HCT116 (cell line): ENCODE measurements at regions not wholly inside any gene's neighbourhood (a gene's known extent, or its start where the extent isn't known, plus 50 kb on each side); places are given as distances from the start of the nearest gene placed in this dataset.

Experiments used
- CTCF ChIP-seq, 3 experiments: fragments of 200-600 bp in 1 of 3; sonication (generic) in 1 of 3; IDR thresholded peaks in 2 of 3; conservative IDR thresholded peaks in 1 of 3; 2 replicates each; pipeline ENCODE4 v1.5.1; 2012 to 2017; ENCODE audit warnings: low read depth in 2 of 3, low read length in 2 of 3, antibody characterized with exemption in 1 of 3, borderline replicate concordance in 1 of 3, control low read depth in 1 of 3, mild to moderate bottlenecking in 1 of 3, mixed read lengths in 1 of 3, mixed run types in 1 of 3, moderate library complexity in 1 of 3; ENCODE audit not compliant: insufficient read depth in 1 of 3
- JUND ChIP-seq: IDR thresholded peaks from 2 replicates; pipeline ENCODE4 v1.6.1; 2012
- RAD21 ChIP-seq: IDR thresholded peaks from 2 replicates; pipeline ENCODE4 v1.6.1; 2012; ENCODE audit warnings: low read depth, mild to moderate bottlenecking

- TF ChIP-seq JUND (no peak), CTCF (IDR thresholded peaks at IDR 0.05 in 2 of 3, conservative IDR thresholded peaks at IDR 0.05 in 1 of 3; ENCODE audit: borderline replicate concordance in 1 of 3, insufficient read depth in 1 of 3, low read depth in 2 of 3, low read length in 2 of 3) (no peak), RAD21 (no peak)
Observed at GRCh38 chr10:118116715-118117449, 70.1 kb upstream of the RAB11FIP2 start.
